Keratinocyte (primary cell): ENCODE measurements at regions not wholly inside any gene's neighbourhood (a gene's known extent, or its start where the extent isn't known, plus 50 kb on each side); places are given as distances from the start of the nearest gene placed in this dataset.

Experiments used
- CTCF ChIP-seq, 3 experiments: IDR thresholded peaks in 1 of 3; conservative IDR thresholded peaks in 1 of 3; optimal IDR thresholded peaks in 1 of 3; 2 replicates in 2 of 3; 3 replicates in 1 of 3; pipeline versions ENCODE3 to v1.5.1; 2011; ENCODE audit warnings: low read length in 3 of 3, mild to moderate bottlenecking in 3 of 3, moderate library complexity in 2 of 3, control low read depth in 1 of 3, inconsistent platforms in 1 of 3; ENCODE audit not compliant: insufficient read depth in 2 of 3; ENCODE audit errors: extremely low read depth in 1 of 3
- EZH2 ChIP-seq: IDR thresholded peaks from one replicate; pipeline ENCODE4 v1.6.1; 2012; ENCODE audit warnings: inconsistent platforms, mild to moderate bottlenecking, low read length, moderate library complexity

DNA sequence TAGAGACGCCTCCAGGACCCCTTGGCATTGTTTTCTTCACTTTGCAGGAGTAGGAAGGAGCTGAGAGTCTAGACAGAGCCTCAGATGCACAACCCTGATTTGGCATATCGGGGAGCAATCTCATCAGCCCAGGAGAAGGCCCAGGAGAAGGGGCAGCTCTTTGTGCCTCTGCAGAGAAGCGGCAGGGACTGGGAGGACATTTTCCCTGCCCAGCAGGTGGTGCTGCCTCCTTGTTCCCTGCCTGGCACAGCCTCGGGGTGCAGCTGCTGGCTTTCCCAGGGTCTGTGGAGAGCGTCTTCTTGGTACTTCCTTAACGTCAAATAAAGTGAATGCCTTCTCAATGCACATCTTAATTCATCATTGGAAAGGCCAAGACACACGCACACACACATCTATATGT is 419.5 kb downstream of the TMEM121 start:
- TF ChIP-seq CTCF (optimal IDR thresholded peaks at IDR 0.05 in 1 of 3, IDR thresholded peaks at IDR 0.05 in 1 of 3, conservative IDR thresholded peaks at IDR 0.05 in 1 of 3; ENCODE audit: extremely low read depth in 1 of 3, insufficient read depth in 2 of 3, low read length in 3 of 3) = no peak
- no peak for TF ChIP-seq EZH2
